Activated B cell treated with CpG ODN at 0.5 μM for 24 hours (primary cell): ENCODE measurements at regions not wholly inside any gene's neighbourhood (a gene's known extent, or its start where the extent isn't known, plus 50 kb on each side); places are given as distances from the start of the nearest gene placed in this dataset.

ENCODE experiments used
- ATAC-seq: fragments of 200-7000 bp; cut with Tn5 transposase; one replicate; pipeline ENCODE4 v1.10.0; 2021; ENCODE audit warnings: low read depth, mild to moderate bottlenecking, moderate library complexity
- CTCF ChIA-PET: fragments of 350-600 bp; sonication (Branson Sonifier 250); formaldehyde crosslinking; loops from one replicate; lab custom pipeline; 2021; ENCODE audit warnings: antibody characterized with exemption; lab: Charles Lee
- POLR2A ChIA-PET: fragments of 350-600 bp; sonication (Branson Sonifier 250); formaldehyde crosslinking; loops from one replicate; lab custom pipeline; 2021; ENCODE audit warnings: antibody characterized with exemption; lab: Charles Lee
- DNase-seq: peaks from one replicate; pipeline ENCODE4 v3.0.0; 2022
- H3K27ac Mint-ChIP-seq: one replicate; pipeline ENCODE4 v1.8.0; 2020; ENCODE audit warnings: mixed read lengths
- H3K27me3 Mint-ChIP-seq: one replicate; pipeline ENCODE4 v1.8.0; 2021; ENCODE audit warnings: mixed read lengths
- H3K36me3 Mint-ChIP-seq: one replicate; pipeline ENCODE4 v1.8.0; 2021; ENCODE audit warnings: low read depth, mixed read lengths
- H3K4me1 Mint-ChIP-seq: one replicate; pipeline ENCODE4 v1.8.0; 2021; ENCODE audit warnings: mixed read lengths
- H3K4me3 Mint-ChIP-seq: one replicate; pipeline ENCODE4 v1.8.0; 2020; ENCODE audit warnings: mild to moderate bottlenecking, mixed read lengths
- H3K9me3 Mint-ChIP-seq: one replicate; pipeline ENCODE4 v1.8.0; 2020; ENCODE audit warnings: mixed read lengths
- intact Hi-C: fragments of 100-400 bp; cut with micrococcal nuclease; formaldehyde crosslinking; loops from one replicate; pipeline ENCODE4 v1.15.1; 2024
- TF ChIP-seq, protein P1 (sequence below): fragments of 200-600 bp; IDR thresholded peaks from one replicate; pipeline ENCODE4 v1.8.0; 2022; ENCODE audit warnings: antibody characterized with exemption, mild to moderate bottlenecking

DNA sequence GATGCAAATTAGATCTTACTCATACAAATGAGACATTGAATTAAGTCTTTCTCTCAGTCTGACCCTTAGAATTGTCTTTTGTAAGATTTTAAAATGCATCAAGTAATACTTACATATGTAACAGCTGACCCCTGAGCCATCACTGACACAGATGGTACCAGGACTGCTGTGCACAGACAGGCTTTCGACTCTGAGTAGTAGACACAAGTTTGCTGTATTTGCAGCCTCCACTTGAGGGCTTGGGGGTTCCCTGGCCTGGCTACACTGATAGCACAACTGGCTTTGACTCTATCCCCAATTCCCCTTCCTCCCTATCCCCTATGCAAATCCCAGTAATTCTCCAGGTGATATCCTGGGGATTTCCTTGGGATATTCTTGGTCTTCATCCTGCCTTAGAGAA is 200.7 kb downstream of the RPIA start:
- Mint-ChIP-seq H3K27me3 (no peaks in the 10 kb centered on the region), H3K4me1 (peaks cover 21% of the 10 kb centered on the region), H3K27ac (peak overlapping the region; percentile 35), H3K9me3 (no peaks in the 10 kb centered on the region), H3K4me3 (no peak overlapping the region), H3K36me3 (no peaks in the 10 kb centered on the region)
- TF ChIP-seq, protein P1, sequence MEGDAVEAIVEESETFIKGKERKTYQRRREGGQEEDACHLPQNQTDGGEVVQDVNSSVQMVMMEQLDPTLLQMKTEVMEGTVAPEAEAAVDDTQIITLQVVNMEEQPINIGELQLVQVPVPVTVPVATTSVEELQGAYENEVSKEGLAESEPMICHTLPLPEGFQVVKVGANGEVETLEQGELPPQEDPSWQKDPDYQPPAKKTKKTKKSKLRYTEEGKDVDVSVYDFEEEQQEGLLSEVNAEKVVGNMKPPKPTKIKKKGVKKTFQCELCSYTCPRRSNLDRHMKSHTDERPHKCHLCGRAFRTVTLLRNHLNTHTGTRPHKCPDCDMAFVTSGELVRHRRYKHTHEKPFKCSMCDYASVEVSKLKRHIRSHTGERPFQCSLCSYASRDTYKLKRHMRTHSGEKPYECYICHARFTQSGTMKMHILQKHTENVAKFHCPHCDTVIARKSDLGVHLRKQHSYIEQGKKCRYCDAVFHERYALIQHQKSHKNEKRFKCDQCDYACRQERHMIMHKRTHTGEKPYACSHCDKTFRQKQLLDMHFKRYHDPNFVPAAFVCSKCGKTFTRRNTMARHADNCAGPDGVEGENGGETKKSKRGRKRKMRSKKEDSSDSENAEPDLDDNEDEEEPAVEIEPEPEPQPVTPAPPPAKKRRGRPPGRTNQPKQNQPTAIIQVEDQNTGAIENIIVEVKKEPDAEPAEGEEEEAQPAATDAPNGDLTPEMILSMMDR: no peak
- POLR2A ChIA-PET: interaction anchor here (0.6 kb wide), 1 partner anchor 56 kb away, joined by 3 read pairs; no protein-coding TSS in a partner anchor
- CTCF ChIA-PET: no interaction called here
- intact Hi-C loops: no loop called here
- DNase-seq (no peak), ATAC-seq (no peak)

DNA sequence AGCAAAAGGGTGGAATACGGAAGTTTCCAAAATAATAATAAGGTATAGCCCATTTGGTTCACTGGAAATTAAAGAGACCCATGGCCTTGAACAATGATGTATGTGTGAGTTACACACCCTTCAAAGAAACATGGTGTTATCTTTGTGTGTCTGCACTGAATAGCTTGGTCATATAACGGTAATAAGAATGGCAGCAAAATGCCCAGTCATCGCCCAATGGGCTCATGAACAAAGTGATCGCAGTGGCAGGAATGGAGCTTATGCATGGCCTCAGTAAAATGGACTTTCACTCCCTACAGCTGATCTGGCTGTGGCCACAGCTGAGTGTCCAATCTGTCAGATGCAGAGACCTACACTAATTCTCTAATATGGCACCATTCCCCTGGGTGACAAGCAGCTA is 201.3 kb downstream of the RPIA start:
- intact Hi-C loops: no loop called here
- Mint-ChIP-seq H3K4me3 (no peak overlapping the region), H3K9me3 (no peaks in the 10 kb centered on the region), H3K4me1 (peaks cover 21% of the 10 kb centered on the region), H3K27me3 (no peaks in the 10 kb centered on the region), H3K27ac (no peak overlapping the region), H3K36me3 (no peaks in the 10 kb centered on the region)
- no peak for DNase-seq
- CTCF ChIA-PET: interaction anchor here (1.4 kb wide), 1 partner anchor 12 kb away, joined by 5 read pairs; no protein-coding TSS in a partner anchor
- ATAC-seq: no peak
- TF ChIP-seq, protein P1: no peak
- POLR2A ChIA-PET: interaction anchor here (0.6 kb wide), 1 partner anchor 57 kb away, joined by 3 read pairs; no protein-coding TSS in a partner anchor

DNA sequence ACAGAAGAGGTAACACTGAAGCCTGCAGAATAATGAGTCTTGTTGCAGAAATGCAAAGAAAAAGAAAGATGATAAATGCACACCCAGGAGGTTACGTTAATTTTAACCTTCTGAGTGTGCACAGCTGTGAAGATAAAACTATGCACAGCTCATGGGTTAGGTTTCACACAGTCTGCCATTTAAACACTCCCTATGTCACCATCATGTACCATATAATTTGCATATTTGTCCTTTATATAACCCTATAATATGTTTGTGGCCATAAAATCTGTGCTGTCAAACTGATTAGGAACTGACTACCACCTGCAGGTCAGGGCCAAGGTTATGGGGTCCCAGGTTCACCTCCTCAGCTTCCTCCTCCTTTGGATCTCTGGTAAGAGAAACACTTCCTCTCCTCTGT is 205.5 kb downstream of the RPIA start:
- intact Hi-C loops: loop anchor here (1.0 kb wide), 3 partner anchors 11 to 66 kb away; no protein-coding TSS in a partner anchor
- ChIA-PET POLR2A (interaction anchor here (0.5 to 3.8 kb wide), 6 partner anchors 12 to 65 kb away, joined by 3 to 17 read pairs (median 10); no protein-coding TSS in a partner anchor), CTCF (interaction anchor here (1.0 to 2.0 kb wide), 6 partner anchors 11 to 24 kb away, joined by 3 to 29 read pairs (median 6); no protein-coding TSS in a partner anchor)
- peaks cover 3% of the 10 kb centered on the region for H3K36me3 Mint-ChIP-seq
- peak overlapping the region; percentile 41 for H3K4me3 Mint-ChIP-seq
- H3K27me3 Mint-ChIP-seq: no peaks in the 10 kb centered on the region
- TF ChIP-seq, protein P1: no peak
- no peak for DNase-seq
- peak overlapping the region; percentile 63 for H3K27ac Mint-ChIP-seq
- ATAC-seq: peak; percentile 25
- no peaks in the 10 kb centered on the region for H3K9me3 Mint-ChIP-seq
- H3K4me1 Mint-ChIP-seq: peaks cover 18% of the 10 kb centered on the region

DNA sequence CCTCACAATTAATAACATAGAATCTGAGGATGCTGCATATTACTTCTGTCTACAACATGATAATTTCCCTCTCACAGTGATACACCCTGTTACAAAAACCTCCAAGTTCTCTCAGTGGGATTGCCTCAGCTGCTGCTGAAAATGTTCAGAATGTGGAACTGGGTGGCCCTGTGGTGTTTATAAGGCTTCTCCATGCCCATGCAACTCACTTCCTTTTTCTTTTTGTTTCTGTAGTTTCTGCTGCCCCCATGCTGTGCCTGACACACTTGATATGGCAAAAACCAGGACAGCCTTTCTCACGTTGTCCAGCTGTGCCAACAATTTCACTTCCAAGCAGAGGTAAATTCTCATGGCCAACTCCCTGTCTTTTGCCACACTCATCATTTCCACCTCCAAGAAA is 206.2 kb downstream of the RPIA start:
- H3K27me3 Mint-ChIP-seq: no peaks in the 10 kb centered on the region
- ChIA-PET CTCF (interaction anchor here (0.8 to 2.0 kb wide), 7 partner anchors 12 to 66 kb away, joined by 3 to 29 read pairs (median 4); no protein-coding TSS in a partner anchor), POLR2A (interaction anchor here (0.8 to 3.8 kb wide), 5 partner anchors 12 to 65 kb away, joined by 3 to 17 read pairs (median 16); no protein-coding TSS in a partner anchor)
- ATAC-seq (peak; percentile 71), DNase-seq (no peak)
- H3K36me3 Mint-ChIP-seq: peaks cover 3% of the 10 kb centered on the region
- TF ChIP-seq, protein P1: no peak
- H3K4me3 Mint-ChIP-seq: peak overlapping the region; percentile 32
- H3K9me3 Mint-ChIP-seq: no peaks in the 10 kb centered on the region
- peaks cover 18% of the 10 kb centered on the region for H3K4me1 Mint-ChIP-seq
- peak overlapping the region; percentile 63 for H3K27ac Mint-ChIP-seq
- intact Hi-C loops: loop anchor here (1.0 kb wide), 3 partner anchors 11 to 66 kb away; no protein-coding TSS in a partner anchor

DNA sequence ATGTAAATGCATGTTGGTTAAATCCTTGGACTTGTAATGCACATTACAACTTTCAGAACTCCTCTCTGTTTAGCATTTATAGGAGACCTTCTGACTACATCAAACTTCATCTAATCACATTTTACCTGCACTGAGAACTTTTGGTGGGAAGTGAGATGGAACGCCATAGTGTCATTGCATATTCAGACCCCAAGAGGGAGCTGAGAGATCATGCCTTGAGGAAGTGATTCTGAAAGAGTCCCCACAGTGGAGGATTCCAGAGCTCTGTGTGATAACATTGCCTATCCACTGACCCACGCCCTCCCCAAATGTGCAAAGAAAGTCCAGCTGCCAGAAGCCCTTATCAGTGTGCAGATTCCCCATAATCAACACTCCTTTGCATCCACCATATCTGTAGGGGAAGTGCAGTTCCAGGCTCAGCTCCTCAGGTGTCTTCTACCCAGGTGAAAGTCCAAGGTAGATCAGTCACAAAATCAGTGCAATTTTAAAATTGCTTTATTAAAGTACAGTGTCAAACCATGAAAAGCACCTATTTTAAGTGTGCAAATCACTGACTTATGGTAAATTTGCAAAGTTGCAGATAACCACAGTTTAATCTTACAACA is 212.4 kb downstream of the RPIA start:
- Mint-ChIP-seq H3K36me3 (peaks cover 3% of the 10 kb centered on the region), H3K9me3 (no peaks in the 10 kb centered on the region), H3K27ac (no peak overlapping the region), H3K4me3 (no peak overlapping the region), H3K27me3 (no peaks in the 10 kb centered on the region), H3K4me1 (peaks cover 4% of the 10 kb centered on the region)
- ChIA-PET POLR2A (interaction anchor here (1.0 kb wide), 1 partner anchor 71 kb away, joined by 4 read pairs; no protein-coding TSS in a partner anchor), CTCF (interaction anchor here (0.9 to 2.4 kb wide), 11 partner anchors 12 to 46 kb away, joined by 3 to 21 read pairs (median 4); no protein-coding TSS in a partner anchor)
- DNase-seq (no peak), ATAC-seq (peak; percentile 81)
- intact Hi-C loops: loop anchor here (2.0 kb wide), 1 partner anchor 15 kb away; no protein-coding TSS in a partner anchor
- TF ChIP-seq, protein P1: no peak
